Activated CD8-positive, alpha-beta T cell treated with anti-CD3 and anti-CD28 coated beads for 36 hours (primary cell): ENCODE measurements at regions not wholly inside any gene's neighbourhood (a gene's known extent, or its start where the extent isn't known, plus 50 kb on each side); places are given as distances from the start of the nearest gene placed in this dataset.

Source experiments
- ATAC-seq: fragments of 200-7000 bp; cut with Tn5 transposase; one replicate; pipeline ENCODE4 v1.10.0; 2021; ENCODE audit warnings: mild to moderate bottlenecking, moderate library complexity
- CTCF ChIA-PET: fragments of 350-600 bp; sonication (Branson Sonifier 250); formaldehyde crosslinking; loops from one replicate; lab custom pipeline; 2021; ENCODE audit warnings: antibody characterized with exemption; lab: Charles Lee
- POLR2A ChIA-PET: fragments of 350-600 bp; sonication (Branson Sonifier 250); formaldehyde crosslinking; loops from one replicate; lab custom pipeline; 2021; ENCODE audit warnings: antibody characterized with exemption; lab: Charles Lee
- DNase-seq: peaks from one replicate; pipeline ENCODE4 v3.0.0-alpha.2; 2020
- H3K27ac Mint-ChIP-seq: one replicate; pipeline ENCODE4 v1.8.0; 2021; ENCODE audit warnings: mild to moderate bottlenecking, mixed read lengths
- H3K27me3 Mint-ChIP-seq: one replicate; pipeline ENCODE4 v1.8.0; 2021; ENCODE audit warnings: mixed read lengths
- H3K36me3 Mint-ChIP-seq: one replicate; pipeline ENCODE4 v1.8.0; 2021; ENCODE audit warnings: low read depth, mixed read lengths
- H3K4me1 Mint-ChIP-seq: one replicate; pipeline ENCODE4 v1.8.0; 2021; ENCODE audit warnings: low read depth, mixed read lengths
- H3K4me3 Mint-ChIP-seq: one replicate; pipeline ENCODE4 v1.8.0; 2021; ENCODE audit warnings: mild to moderate bottlenecking, moderate library complexity, mixed read lengths
- H3K9me3 Mint-ChIP-seq: one replicate; pipeline ENCODE4 v1.8.0; 2021; ENCODE audit warnings: mixed read lengths
- intact Hi-C: fragments of 100-400 bp; cut with micrococcal nuclease; formaldehyde crosslinking; loops from one replicate; pipeline ENCODE4 v1.10.0; 2022
- TF ChIP-seq, protein P1 (sequence below): fragments of 200-600 bp; IDR thresholded peaks from one replicate; pipeline ENCODE4 v1.8.0; 2022; ENCODE audit warnings: antibody characterized with exemption, mild to moderate bottlenecking

GRCh38 chr22:44407171-44407986 lies 90.7 kb downstream of the RTL6 start:
- POLR2A ChIA-PET, result no interaction called here

GRCh38 chr22:44406341-44407170 lies 91.5 kb downstream of the RTL6 start:
- H3K36me3 Mint-ChIP-seq, result no peaks in the 10 kb centered on the region
- DNase-seq (no peak), ATAC-seq (no peak)
- no peaks in the 10 kb centered on the region for H3K27me3 Mint-ChIP-seq
- H3K4me3 Mint-ChIP-seq, result no peak overlapping the region
- no peaks in the 10 kb centered on the region for H3K9me3 Mint-ChIP-seq
- intact Hi-C loops, result no loop called here
- TF ChIP-seq, protein P1, sequence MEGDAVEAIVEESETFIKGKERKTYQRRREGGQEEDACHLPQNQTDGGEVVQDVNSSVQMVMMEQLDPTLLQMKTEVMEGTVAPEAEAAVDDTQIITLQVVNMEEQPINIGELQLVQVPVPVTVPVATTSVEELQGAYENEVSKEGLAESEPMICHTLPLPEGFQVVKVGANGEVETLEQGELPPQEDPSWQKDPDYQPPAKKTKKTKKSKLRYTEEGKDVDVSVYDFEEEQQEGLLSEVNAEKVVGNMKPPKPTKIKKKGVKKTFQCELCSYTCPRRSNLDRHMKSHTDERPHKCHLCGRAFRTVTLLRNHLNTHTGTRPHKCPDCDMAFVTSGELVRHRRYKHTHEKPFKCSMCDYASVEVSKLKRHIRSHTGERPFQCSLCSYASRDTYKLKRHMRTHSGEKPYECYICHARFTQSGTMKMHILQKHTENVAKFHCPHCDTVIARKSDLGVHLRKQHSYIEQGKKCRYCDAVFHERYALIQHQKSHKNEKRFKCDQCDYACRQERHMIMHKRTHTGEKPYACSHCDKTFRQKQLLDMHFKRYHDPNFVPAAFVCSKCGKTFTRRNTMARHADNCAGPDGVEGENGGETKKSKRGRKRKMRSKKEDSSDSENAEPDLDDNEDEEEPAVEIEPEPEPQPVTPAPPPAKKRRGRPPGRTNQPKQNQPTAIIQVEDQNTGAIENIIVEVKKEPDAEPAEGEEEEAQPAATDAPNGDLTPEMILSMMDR, result no peak
- no peaks in the 10 kb centered on the region for H3K4me1 Mint-ChIP-seq
- POLR2A ChIA-PET, result no interaction called here
- CTCF ChIA-PET, result no interaction called here
- no peak overlapping the region for H3K27ac Mint-ChIP-seq

More at GRCh38 chr22:44407171-44407986, 90.7 kb downstream of the RTL6 start:
- no peak for ATAC-seq
- TF ChIP-seq, protein P1, result no peak
- Mint-ChIP-seq H3K4me3 (no peak overlapping the region), H3K4me1 (no peaks in the 10 kb centered on the region), H3K9me3 (no peaks in the 10 kb centered on the region), H3K36me3 (no peaks in the 10 kb centered on the region), H3K27ac (no peak overlapping the region), H3K27me3 (no peaks in the 10 kb centered on the region)
- CTCF ChIA-PET, result no interaction called here
- DNase-seq, result no peak
- intact Hi-C loops, result no loop called here

DNA sequence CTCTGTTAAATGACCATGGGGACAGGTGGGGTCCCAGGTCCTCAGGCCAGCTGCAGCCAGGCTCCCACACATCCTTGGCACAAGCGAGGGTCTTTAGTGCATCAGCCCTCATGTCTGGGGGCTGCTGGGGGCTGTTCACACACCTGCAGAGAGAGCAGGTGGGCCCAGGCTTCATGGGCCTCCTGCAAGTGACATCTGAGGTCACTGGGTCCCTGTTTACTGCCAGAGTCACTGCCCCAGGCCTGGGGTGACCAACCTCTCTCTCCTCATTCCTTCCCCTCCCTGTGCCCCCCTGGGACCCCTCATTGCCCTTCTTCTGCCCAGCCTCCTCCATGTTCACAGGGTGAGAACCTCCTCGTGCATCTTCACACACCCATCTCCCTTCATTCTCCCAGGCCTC lies 92.4 kb downstream of the RTL6 start:
- no peaks in the 10 kb centered on the region for H3K27me3 Mint-ChIP-seq

DNA sequence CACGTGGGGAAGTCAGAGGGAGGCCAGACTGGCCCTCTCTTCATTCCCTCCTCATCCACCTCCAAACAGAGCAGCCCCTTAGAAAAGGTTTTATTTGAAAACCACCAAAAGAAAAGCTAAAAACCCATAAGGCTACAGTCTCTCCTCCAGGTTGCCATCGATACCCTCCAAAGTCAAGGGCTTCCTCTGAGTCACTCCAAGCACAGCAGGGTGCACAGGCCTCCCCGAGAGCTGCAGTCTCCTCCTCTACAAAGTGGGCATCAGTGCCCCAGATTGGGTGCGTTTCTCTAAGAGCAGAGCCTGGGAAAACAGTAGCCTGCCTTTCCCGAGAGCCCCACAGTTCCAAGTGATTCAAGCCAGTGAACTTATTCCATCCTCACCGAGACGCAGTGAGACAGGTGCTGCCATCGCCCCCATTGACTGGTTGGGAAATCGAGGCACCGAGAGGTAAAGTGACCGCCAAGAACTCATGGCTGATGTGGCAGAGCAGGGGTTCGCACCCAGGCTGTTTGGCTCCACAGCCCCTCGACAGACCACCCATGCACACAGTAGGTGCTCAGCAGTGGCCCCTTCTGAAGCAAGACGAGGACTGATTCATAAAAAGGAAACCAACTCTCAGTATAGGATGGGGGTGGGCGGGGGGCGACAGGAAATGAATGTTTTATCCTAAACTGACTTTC lies 91.7 kb upstream of the SHISAL1 start:
- Mint-ChIP-seq H3K9me3 (no peaks in the 10 kb centered on the region), H3K36me3 (no peaks in the 10 kb centered on the region), H3K4me1 (no peaks in the 10 kb centered on the region), H3K27me3 (no peaks in the 10 kb centered on the region), H3K27ac (no peak overlapping the region), H3K4me3 (no peak overlapping the region)
- ChIA-PET CTCF (no interaction called here), POLR2A (interaction anchor here (0.6 kb wide), 1 partner anchor 14 kb away, joined by 3 read pairs; no protein-coding TSS in a partner anchor)
- DNase-seq (no peak), ATAC-seq (no peak)
- intact Hi-C loops, result no loop called here
- TF ChIP-seq, protein P1, result no peak

More for the DNA sequence above, 92.4 kb downstream of the RTL6 start:
- no peak for DNase-seq
- Mint-ChIP-seq H3K4me3 (no peak overlapping the region), H3K36me3 (no peaks in the 10 kb centered on the region), H3K9me3 (no peaks in the 10 kb centered on the region), H3K27ac (no peak overlapping the region), H3K4me1 (no peaks in the 10 kb centered on the region)
- ChIA-PET POLR2A (no interaction called here), CTCF (no interaction called here)
- intact Hi-C loops, result no loop called here
- TF ChIP-seq, protein P1, result no peak
- no peak for ATAC-seq
